Caki2 (cell line): ENCODE measurements at regions not wholly inside any gene's neighbourhood (a gene's known extent, or its start where the extent isn't known, plus 50 kb on each side); places are given as distances from the start of the nearest gene placed in this dataset.
A peak's percentile ranks its signal among the peaks of the same experiment; 100 is the strongest.

ENCODE experiments used
- DNase-seq: peaks from one replicate; pipeline ENCODE4 v3.0.0-alpha.2; 2015; ENCODE audit warnings: low read depth
- in situ Hi-C: cut with HindIII; loops from 2 replicates; pipeline ENCODE4 v1.10.0; 2016; ENCODE audit warnings: low sequenced_read_pairs, low pct_unique_long_range_greater_than_20kb, mixed read lengths

DNA sequence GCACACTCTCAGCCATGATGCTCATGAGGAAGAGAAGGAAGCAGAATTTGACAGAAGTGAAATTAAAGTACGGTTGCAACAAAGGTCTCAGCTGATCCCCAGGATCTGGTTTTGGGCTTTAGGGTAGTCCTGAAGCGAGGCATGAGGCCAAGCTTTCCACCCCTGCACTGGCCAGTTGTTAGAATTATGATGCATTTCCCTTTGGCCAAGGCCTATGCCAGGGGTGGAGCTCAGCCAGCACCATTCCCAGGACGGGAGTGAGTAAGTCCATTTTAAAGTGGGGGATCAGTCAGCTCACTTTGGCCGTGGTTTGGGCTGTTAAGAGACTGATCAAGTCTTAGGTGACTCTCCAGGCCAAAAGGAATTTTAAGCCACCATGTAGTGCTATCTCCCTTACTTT lies 314.5 kb upstream of the MMADHC start:
- in situ Hi-C loops = no loop called here
- DNase-seq = no peak

DNA sequence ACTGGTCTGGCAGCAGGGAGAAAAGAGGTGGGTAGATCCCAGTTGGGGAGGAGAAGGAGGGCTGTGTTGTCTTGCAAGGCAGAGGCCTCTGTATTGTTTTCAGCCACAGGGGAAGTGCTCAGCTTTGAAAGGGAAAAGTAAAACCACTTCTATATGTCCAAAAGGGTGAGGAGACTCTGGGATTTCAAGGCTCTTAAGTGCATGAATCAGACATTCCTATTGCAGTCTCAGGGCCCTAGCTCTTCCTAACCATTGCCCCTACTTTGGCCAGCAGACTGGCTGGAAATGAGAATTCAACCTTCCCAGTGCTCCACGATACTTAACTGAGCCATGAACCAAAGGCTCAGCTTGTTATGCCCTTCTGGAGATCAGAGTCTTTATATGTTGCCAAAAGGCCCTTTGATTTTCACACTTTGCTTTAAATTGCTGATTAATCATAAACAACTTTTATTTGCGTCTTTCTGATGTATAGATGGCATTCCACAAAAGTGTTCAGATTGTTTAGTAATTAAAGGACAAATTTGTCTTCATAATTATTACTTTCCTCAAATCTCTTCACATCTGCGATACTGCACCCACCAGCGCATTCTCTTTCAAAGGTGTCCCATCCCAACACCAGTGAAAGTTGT lies 313.8 kb upstream of the MMADHC start:
- DNase-seq = no peak
- in situ Hi-C loops = no loop called here

DNA sequence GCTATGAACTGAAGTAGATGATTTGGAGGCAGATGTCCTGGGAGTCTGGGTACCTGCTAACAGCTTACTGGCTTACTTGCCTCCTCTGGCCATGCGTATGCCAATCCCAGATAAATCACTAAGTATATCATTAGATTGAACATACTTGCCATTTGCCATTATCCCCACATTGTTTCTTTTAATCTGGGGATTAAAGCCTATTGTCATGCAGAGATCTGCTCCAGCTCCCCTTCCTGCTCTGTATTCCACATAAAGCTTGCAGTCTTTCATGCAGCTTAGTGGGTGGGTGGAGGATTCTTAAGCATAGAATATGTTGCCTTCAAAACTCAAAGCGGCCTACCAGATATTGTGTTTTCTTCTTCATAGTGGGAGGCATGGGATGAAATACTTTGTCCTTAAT lies 311.8 kb upstream of the MMADHC start:
- in situ Hi-C loops = no loop called here
- no peak for DNase-seq

GRCh38 chr2:149894760-149895159 lies 307.2 kb upstream of the MMADHC start:
- DNase-seq = no peak
- in situ Hi-C loops = no loop called here

- in situ Hi-C loops = no loop called here
- no peak for DNase-seq
These were observed 306.7 kb upstream of the MMADHC start for GRCh38 chr2:149894226-149894625.

DNA sequence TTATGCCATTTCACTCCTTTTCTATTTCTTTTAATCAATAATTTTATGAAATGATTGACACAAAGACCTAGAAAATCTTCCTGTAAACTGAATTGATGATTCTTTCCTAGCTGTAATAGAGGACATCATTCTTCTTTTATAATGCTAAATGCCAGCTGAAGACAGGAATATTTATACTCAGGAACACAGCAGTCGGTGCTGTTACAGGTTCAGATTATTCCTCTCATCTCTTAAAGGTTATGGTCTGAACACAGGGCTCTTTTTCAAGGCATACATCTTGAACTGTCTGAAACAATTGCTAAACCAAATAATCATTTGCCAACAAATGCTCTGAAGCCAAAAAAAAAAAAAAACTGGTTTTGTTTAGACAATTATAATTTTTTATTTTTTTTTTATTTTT lies 305.0 kb upstream of the MMADHC start:
- no peak for DNase-seq
- in situ Hi-C loops = no loop called here

DNA sequence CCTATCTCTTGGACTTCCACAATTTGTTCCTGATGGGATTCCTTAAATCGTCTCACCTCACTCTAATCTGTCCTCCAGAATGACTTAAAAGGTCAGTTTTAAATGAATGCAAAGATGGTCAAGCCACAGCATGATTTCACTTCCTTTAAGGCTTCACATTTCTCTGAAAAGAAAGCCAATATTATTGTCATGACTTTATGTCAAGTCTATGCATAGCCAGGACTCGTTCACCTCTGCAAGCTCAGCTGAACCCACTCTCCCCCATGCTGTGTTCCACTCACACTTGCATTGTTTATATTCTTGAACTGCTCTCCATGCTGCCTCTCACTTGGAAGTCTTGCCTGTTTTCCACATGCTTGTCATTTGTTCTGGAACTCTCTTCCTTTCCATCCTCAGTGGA lies 298.4 kb upstream of the MMADHC start:
- DNase-seq = no peak
- in situ Hi-C loops = no loop called here

GRCh38 chr2:149885468-149885867 lies 297.9 kb upstream of the MMADHC start:
- no peak for DNase-seq
- in situ Hi-C loops = no loop called here

DNA sequence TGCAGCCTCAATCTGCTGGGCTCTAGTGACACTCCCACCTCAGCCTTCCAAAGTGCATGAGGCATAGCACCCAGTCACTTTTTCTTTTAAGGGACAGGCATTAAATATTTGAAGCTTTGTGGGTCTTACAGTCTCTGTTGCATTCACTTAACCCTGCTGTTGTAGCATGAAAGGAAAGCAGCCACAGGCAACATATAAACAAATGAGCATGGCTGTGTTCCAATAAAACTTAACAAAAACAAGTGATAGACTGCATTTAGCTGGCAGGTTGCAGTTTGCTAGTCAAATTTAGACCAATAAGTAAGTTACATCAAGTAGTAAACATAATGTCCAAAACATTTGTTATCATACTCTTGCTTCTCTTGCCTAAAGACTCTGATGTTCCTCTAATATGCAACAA lies 297.3 kb upstream of the MMADHC start:
- DNase-seq = no peak
- in situ Hi-C loops = no loop called here

DNA sequence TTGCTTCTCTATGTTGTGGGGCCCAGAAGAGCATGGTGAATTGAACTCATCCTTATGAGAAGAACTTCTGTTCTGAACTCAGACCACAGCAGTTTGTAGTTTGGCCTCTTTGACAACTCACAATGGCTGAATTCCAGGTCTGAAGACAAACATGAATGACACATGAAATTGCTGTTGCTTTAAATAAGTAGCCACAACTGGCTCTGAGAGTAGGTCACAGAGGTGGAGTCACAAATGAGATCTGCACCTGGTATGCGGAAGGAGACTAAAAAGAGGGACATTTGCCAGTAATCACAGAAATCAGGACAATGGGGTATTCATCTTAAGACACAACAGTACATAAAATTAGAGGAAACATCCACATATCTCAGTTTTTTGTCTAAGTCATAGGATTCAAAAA lies 290.3 kb upstream of the MMADHC start:
- in situ Hi-C loops = no loop called here
- peak; percentile 80 for DNase-seq

GRCh38 chr2:149877074-149877473 lies 289.5 kb upstream of the MMADHC start:
- in situ Hi-C loops = no loop called here

DNA sequence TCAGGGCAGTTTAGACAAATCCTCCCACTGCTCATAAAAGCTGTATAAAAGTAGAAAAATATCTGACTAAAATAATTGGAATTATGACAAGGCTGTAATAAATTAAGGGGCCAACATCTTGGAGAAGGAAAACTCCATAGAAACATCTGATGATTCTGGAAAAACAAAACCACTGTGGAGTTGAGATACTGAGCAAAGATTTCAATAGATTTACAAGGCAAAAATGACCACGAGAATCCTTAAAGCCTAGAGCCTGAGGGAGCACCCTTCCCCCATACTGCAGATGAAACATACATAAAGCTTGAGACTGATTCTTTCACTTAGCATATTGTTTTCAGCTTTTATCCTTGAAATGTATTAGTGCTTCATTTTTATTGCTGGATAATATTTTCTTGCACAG lies 286.4 kb upstream of the MMADHC start:
- in situ Hi-C loops = no loop called here
- DNase-seq = no peak

More at GRCh38 chr2:149877074-149877473, 289.5 kb upstream of the MMADHC start:
- DNase-seq = peak; percentile 80

- in situ Hi-C loops = no loop called here
- no peak for DNase-seq
These were observed 285.1 kb upstream of the MMADHC start for GRCh38 chr2:149872638-149873150.

DNA sequence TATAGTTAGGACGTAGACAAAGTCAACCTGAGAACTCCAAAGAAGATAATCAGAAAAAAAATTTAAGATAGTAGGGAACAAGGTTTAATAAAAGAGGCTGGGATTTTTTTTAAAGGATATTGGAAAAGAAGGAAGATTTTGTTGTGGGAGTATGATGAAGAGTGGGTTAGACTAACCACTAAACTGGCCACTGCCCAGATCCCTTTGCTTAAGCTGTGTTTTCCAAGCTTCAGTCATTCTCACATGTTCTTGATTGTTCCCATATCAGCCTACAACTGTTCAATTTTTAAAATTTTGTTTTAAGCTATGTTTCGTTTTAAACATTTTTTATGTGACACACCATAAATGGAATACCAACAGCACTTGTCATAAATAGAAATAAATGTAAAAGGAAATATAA lies 284.5 kb upstream of the MMADHC start:
- in situ Hi-C loops = no loop called here
- no peak for DNase-seq

DNA sequence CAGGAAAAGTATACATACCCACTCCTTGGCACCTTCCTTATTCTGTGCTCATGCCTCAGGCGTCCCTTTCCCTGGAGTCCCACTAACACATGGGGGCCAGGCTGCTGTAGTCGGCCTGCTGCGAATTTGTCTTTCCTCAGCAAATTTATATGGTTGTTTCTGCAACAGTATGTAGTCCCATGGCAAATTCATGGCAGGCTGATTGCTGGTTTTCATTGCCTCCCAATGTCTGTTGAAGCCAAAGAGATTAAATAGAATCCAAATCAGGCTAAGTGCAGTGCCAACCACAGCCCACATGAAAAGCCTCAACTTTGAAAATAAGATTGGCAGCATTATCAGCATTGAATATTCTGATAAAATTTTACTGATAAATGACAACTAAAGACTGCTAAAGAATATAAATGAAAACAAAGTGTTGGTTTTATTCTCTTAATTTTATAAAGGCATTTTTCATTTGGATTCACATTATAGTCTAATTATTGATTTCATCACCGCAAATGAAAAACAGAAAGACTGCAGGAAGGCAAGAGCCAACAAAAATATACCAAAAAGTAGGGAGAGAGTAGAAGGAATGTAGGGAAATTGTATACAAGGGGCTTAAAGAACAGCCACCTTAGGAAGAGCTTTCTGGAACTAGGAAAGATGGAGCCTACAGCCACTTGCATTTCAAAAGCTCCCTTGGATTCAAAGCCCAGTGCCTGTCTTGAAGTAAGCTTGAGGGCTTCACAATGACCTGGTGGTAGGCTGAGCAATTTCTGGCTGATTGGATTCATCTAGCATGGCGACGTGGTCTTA lies 283.7 kb upstream of the MMADHC start:
- in situ Hi-C loops = no loop called here
- no peak for DNase-seq

GRCh38 chr2:149863227-149863626 lies 275.7 kb upstream of the MMADHC start:
- no peak for DNase-seq
- in situ Hi-C loops = no loop called here

GRCh38 chr2:149861034-149861433 lies 273.5 kb upstream of the MMADHC start:
- DNase-seq = no peak
- in situ Hi-C loops = no loop called here

DNA sequence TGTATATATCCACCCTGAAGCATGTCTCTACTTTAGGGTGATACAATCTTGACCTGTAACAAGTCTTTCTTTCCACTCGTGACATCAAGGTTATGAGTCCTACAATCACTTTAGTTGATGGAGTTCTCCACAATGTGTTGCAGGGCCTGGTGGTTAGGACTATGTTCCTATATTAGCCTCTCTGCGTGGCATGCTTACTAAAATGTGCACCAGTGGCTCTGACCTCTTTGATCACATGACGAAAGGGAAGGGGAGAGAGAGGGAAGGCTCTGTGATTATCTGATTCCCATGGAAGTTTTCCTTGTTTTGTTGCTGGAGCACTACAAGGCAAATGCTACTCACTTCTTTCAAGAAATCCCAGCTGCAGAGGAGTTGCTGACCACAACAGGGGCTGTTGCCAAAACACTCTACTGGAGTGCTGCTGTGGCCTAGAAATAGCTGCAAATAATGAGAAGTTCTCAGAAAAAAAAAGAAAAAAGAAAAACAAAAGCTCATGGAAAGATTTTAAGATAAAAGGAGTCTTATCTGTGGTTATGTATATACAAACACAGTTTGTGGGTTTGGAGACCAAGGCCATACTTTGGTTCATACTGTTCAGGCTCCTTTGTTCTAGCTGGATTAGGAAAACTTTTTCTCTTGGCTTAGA lies 272.8 kb upstream of the MMADHC start:
- peak; percentile 47 for DNase-seq
- in situ Hi-C loops = no loop called here

GRCh38 chr2:149858901-149859634 lies 271.5 kb upstream of the MMADHC start:
- no peak for DNase-seq
- in situ Hi-C loops = no loop called here
